NT2/D1 (cell line): ENCODE measurements at regions not wholly inside any gene's neighbourhood (a gene's known extent, or its start where the extent isn't known, plus 50 kb on each side); places are given as distances from the start of the nearest gene placed in this dataset.

Source experiments
- DNase-seq: peaks from one replicate; pipeline ENCODE4 v3.0.0-alpha.2; 2011; ENCODE audit warnings: low read depth, low spot score
- H3K27me3 ChIP-seq: 2 replicates; pipeline ENCODE4 v1.6.0; 2011; ENCODE audit warnings: mild to moderate bottlenecking; ENCODE audit not compliant: insufficient read length, insufficient read depth
- H3K36me3 ChIP-seq: 2 replicates; pipeline ENCODE4 v1.6.1; 2011; ENCODE audit warnings: mild to moderate bottlenecking, low read length, mixed read lengths; ENCODE audit not compliant: insufficient read depth, insufficient read length
- H3K4me1 ChIP-seq: 2 replicates; pipeline ENCODE4 v1.5.1; 2011; ENCODE audit not compliant: insufficient read depth, insufficient read length
- H3K4me3 ChIP-seq: 2 replicates; pipeline ENCODE4 v1.5.1; 2011; ENCODE audit warnings: low read depth; ENCODE audit not compliant: insufficient read length
- H3K9ac ChIP-seq: 2 replicates; pipeline ENCODE4 v1.6.0; 2011; ENCODE audit warnings: low read depth; ENCODE audit not compliant: insufficient read length
- H3K9me3 ChIP-seq: 2 replicates; pipeline ENCODE4 v1.5.1; 2011; ENCODE audit warnings: mild to moderate bottlenecking, low read length; ENCODE audit not compliant: insufficient read depth
- SUZ12 ChIP-seq: IDR thresholded peaks from 2 replicates; pipeline ENCODE4 v1.6.1; 2011; ENCODE audit not compliant: insufficient read length, insufficient read depth; ENCODE audit errors: extremely low read depth
- YY1 ChIP-seq: IDR thresholded peaks from 2 replicates; pipeline ENCODE4 v1.6.1; 2011; ENCODE audit not compliant: insufficient read length, insufficient read depth
- ZNF274 ChIP-seq: IDR thresholded peaks from 2 replicates; pipeline ENCODE4 v1.6.1; 2011; ENCODE audit warnings: mild to moderate bottlenecking, low read depth, low read length

- DNase-seq: no peak
Measured at GRCh38 chr2:220226076-220226475, 598.6 kb downstream of the SLC4A3 start.

GRCh38 chr2:220226546-220226945 lies 599.1 kb downstream of the SLC4A3 start:
- TF ChIP-seq SUZ12 (no peak), YY1 (no peak), ZNF274 (no peak)
- Histone ChIP-seq H3K36me3 (no peaks in the 10 kb centered on the region), H3K27me3 (no peaks in the 10 kb centered on the region), H3K9ac (no peak overlapping the region), H3K9me3 (no peaks in the 10 kb centered on the region), H3K4me3 (no peak overlapping the region), H3K4me1 (no peaks in the 10 kb centered on the region)
- DNase-seq: no peak

More at GRCh38 chr2:220226076-220226475, 598.6 kb downstream of the SLC4A3 start:
- no peak overlapping the region for H3K9ac ChIP-seq
- no peaks in the 10 kb centered on the region for H3K4me1 ChIP-seq
- no peak overlapping the region for H3K4me3 ChIP-seq
- no peak for TF ChIP-seq ZNF274
- TF ChIP-seq SUZ12: no peak
- no peak for TF ChIP-seq YY1
- no peaks in the 10 kb centered on the region for H3K9me3 ChIP-seq
- H3K27me3 ChIP-seq: no peaks in the 10 kb centered on the region
- H3K36me3 ChIP-seq: no peaks in the 10 kb centered on the region

- Histone ChIP-seq H3K9ac (no peak overlapping the region), H3K27me3 (no peaks in the 10 kb centered on the region), H3K4me3 (no peak overlapping the region), H3K36me3 (no peaks in the 10 kb centered on the region), H3K9me3 (no peaks in the 10 kb centered on the region), H3K4me1 (no peaks in the 10 kb centered on the region)
- TF ChIP-seq SUZ12 (no peak), ZNF274 (no peak), YY1 (no peak)
- no peak for DNase-seq
Measured at GRCh38 chr2:220227266-220227920, 600.0 kb downstream of the SLC4A3 start.

- no peak for TF ChIP-seq ZNF274
- TF ChIP-seq YY1: no peak
- no peak for TF ChIP-seq SUZ12
- Histone ChIP-seq H3K4me1 (no peaks in the 10 kb centered on the region), H3K4me3 (no peak overlapping the region), H3K9me3 (no peaks in the 10 kb centered on the region), H3K36me3 (no peaks in the 10 kb centered on the region), H3K27me3 (no peaks in the 10 kb centered on the region), H3K9ac (no peak overlapping the region)
- DNase-seq: peak; percentile 30
Measured at GRCh38 chr2:220228310-220229006, 601.0 kb downstream of the SLC4A3 start.

DNA sequence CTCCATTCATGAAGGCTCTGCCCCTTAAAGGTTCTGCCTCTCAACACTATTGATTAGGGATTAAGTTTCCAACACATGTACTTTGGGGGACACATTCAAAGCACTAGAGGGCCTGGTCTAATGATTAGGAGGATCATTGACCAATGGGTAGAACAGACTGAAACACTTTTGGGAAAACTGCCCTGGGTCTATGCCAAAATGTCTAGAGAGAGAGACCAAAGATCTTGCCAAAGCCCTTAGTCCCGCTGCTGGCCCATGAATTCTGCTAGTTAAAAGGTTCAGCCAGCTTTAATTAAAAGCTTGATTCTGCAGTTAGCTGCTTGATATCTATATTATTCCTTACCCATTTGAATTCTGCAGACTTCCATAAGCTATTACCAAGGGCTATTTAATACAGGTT lies 613.2 kb downstream of the SLC4A3 start:
- DNase-seq: no peak

DNA sequence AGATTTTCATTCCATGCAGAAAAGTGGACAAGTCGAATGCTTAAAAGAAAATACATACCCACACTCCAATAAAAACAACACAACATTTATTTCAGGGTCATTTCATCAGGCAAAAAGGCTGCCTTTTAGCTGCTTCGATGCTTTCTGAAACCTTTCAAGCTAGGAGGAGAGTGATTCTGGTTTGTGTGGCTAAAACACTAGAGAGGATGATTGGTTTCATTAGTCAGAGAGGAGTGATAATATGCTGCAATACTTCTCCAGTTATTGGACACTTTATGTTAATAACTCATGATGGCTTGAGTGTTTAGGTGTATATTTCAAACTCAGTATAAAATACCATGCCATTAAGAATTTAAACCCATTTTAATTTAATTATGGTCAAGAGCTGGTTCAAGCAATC lies 614.0 kb downstream of the SLC4A3 start:
- no peak for TF ChIP-seq YY1
- no peak for TF ChIP-seq SUZ12
- no peak for TF ChIP-seq ZNF274
- DNase-seq: no peak
- Histone ChIP-seq H3K4me1 (no peaks in the 10 kb centered on the region), H3K9ac (no peak overlapping the region), H3K9me3 (no peaks in the 10 kb centered on the region), H3K36me3 (no peaks in the 10 kb centered on the region), H3K27me3 (no peaks in the 10 kb centered on the region), H3K4me3 (no peak overlapping the region)

More for the DNA sequence above, 613.2 kb downstream of the SLC4A3 start:
- TF ChIP-seq YY1: no peak
- no peak for TF ChIP-seq SUZ12
- TF ChIP-seq ZNF274: no peak
- Histone ChIP-seq H3K9ac (no peak overlapping the region), H3K4me3 (no peak overlapping the region), H3K36me3 (no peaks in the 10 kb centered on the region), H3K4me1 (no peaks in the 10 kb centered on the region), H3K9me3 (no peaks in the 10 kb centered on the region), H3K27me3 (no peaks in the 10 kb centered on the region)

- no peaks in the 10 kb centered on the region for H3K4me1 ChIP-seq
- H3K36me3 ChIP-seq: no peaks in the 10 kb centered on the region
- TF ChIP-seq YY1 (no peak), SUZ12 (no peak), ZNF274 (no peak)
- H3K9ac ChIP-seq: no peak overlapping the region
- no peaks in the 10 kb centered on the region for H3K9me3 ChIP-seq
- no peak overlapping the region for H3K4me3 ChIP-seq
- DNase-seq: no peak
- no peaks in the 10 kb centered on the region for H3K27me3 ChIP-seq
Measured at GRCh38 chr2:220243571-220243970, 616.1 kb downstream of the SLC4A3 start.
